ENCODE measurements at regions not wholly inside any gene's neighbourhood (a gene's known extent, or its start where the extent isn't known, plus 50 kb on each side); places are given as distances from the start of the nearest gene placed in this dataset.

DNA sequence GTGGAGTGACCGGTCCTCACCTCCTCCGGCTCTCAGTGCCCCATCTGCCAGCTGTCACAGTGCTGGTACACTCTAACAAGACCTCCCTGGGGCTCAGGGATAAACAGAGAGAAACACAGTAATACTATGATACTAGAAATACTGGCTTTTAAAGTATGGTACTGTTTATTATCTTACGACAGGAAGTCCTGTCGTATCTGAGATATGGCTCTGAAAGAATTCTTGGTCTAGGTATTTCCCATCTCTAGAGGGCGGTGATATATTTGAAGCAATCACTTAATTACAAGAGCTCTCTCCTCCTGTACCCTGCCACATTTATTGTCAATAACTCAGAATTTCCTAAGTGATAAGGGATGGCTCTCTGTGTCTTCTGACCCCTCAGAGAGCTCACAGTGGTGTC, 119.1 kb downstream of the RRM1 start:
- Histone ChIP-seq H3K27me3 (replicated peaks; ENCODE audit: insufficient read depth, low read length) (no peaks in the 10 kb centered on the region), H3K9me2 (replicated peaks; ENCODE audit: insufficient read depth, low read length) (no peaks in the 10 kb centered on the region), H3K79me2 (ENCODE audit: low read length) (no peaks in the 10 kb centered on the region), H2AFZ (ENCODE audit: low read length) (no peak overlapping the region), H3F3A (ENCODE audit: insufficient read depth, low read length) (no peaks in the 10 kb centered on the region), H4K20me1 (ENCODE audit: insufficient read depth, low read length) (no peaks in the 10 kb centered on the region), H3K4me1 (ENCODE audit: low read length) (no peaks in the 10 kb centered on the region), H3K36me3 (replicated peaks; ENCODE audit: insufficient read depth, low read length) (no peaks in the 10 kb centered on the region), H3K4me3 (ENCODE audit: low read length) (no peak overlapping the region), H3K4me2 (ENCODE audit: low read depth, low read length) (no peak overlapping the region), H3K9ac (ENCODE audit: low read length) (no peak overlapping the region), H3K27ac (ENCODE audit: low read length) (no peak overlapping the region), H3K9me3 (replicated peaks; ENCODE audit: insufficient read depth, low read length) (no peaks in the 10 kb centered on the region)
- TF ChIP-seq EZH2phosphoT487 (IDR thresholded peaks at IDR 0.05; ENCODE audit: low read length), result no peak
- TF ChIP-seq EZH2 (optimal IDR thresholded peaks at IDR 0.05; ENCODE audit: low read depth, low read length), result no peak
- TF ChIP-seq, protein P1, sequence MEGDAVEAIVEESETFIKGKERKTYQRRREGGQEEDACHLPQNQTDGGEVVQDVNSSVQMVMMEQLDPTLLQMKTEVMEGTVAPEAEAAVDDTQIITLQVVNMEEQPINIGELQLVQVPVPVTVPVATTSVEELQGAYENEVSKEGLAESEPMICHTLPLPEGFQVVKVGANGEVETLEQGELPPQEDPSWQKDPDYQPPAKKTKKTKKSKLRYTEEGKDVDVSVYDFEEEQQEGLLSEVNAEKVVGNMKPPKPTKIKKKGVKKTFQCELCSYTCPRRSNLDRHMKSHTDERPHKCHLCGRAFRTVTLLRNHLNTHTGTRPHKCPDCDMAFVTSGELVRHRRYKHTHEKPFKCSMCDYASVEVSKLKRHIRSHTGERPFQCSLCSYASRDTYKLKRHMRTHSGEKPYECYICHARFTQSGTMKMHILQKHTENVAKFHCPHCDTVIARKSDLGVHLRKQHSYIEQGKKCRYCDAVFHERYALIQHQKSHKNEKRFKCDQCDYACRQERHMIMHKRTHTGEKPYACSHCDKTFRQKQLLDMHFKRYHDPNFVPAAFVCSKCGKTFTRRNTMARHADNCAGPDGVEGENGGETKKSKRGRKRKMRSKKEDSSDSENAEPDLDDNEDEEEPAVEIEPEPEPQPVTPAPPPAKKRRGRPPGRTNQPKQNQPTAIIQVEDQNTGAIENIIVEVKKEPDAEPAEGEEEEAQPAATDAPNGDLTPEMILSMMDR (IDR thresholded peaks at IDR 0.05; ENCODE audit: low read length), result no peak
- DNase-seq, result no peak

GRCh38 chr11:4211991-4212390, 117.4 kb downstream of the RRM1 start:
- Histone ChIP-seq H3K4me1 (ENCODE audit: low read length) (no peaks in the 10 kb centered on the region), H3K9me3 (replicated peaks; ENCODE audit: insufficient read depth, low read length) (no peaks in the 10 kb centered on the region), H3F3A (ENCODE audit: insufficient read depth, low read length) (no peaks in the 10 kb centered on the region), H3K4me2 (ENCODE audit: low read depth, low read length) (no peak overlapping the region), H4K20me1 (ENCODE audit: insufficient read depth, low read length) (no peaks in the 10 kb centered on the region), H3K79me2 (ENCODE audit: low read length) (no peaks in the 10 kb centered on the region), H2AFZ (ENCODE audit: low read length) (no peak overlapping the region), H3K27ac (ENCODE audit: low read length) (no peak overlapping the region), H3K9me2 (replicated peaks; ENCODE audit: insufficient read depth, low read length) (no peaks in the 10 kb centered on the region), H3K9ac (ENCODE audit: low read length) (no peak overlapping the region), H3K27me3 (replicated peaks; ENCODE audit: insufficient read depth, low read length) (no peaks in the 10 kb centered on the region), H3K36me3 (replicated peaks; ENCODE audit: insufficient read depth, low read length) (no peaks in the 10 kb centered on the region), H3K4me3 (ENCODE audit: low read length) (no peak overlapping the region)
- TF ChIP-seq EZH2 (optimal IDR thresholded peaks at IDR 0.05; ENCODE audit: low read depth, low read length) (no peak), EZH2phosphoT487 (IDR thresholded peaks at IDR 0.05; ENCODE audit: low read length) (no peak)
- TF ChIP-seq, protein P1 (IDR thresholded peaks at IDR 0.05; ENCODE audit: low read length), result no peak
- DNase-seq, result no peak

DNA sequence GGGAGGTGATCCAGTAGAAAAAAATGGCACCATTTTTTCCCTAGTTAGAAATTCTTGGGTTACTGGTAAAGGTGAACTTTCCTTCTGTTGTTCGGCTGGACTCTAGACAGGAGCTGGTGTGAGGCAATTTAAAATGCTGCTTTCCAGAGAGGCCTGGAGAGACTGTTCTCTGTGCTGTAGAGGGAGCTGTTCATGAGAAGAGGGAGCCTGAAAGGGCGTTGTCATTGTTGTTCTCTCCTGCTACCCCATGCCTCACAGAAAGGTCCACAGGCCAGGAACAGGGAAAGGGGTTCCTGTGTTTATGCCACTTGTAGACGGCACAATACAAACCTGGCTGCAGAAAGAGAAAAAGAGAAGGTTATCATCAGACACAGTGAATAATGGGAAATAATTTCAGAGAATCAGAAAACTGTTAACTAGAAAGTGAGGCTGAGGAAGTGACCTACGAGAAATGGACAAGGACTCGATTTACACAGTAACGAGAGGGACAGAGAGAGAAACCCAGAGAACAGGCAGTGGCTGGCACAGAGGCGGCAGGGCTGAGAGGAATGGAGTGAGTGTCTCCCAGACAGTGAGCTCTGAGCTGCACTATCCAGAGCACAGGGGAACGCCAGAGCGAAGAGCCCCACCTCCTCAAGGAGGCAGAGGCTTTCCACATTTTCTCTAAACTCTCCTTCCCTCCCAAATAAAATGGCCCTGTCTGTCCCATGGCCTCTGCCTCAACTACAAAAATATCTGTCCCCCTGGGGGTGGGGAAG, 109.2 kb downstream of the RRM1 start:
- Histone ChIP-seq H3K4me3 (ENCODE audit: low read length) (no peak overlapping the region), H3K9ac (ENCODE audit: low read length) (no peak overlapping the region), H3K9me3 (replicated peaks; ENCODE audit: insufficient read depth, low read length) (no peaks in the 10 kb centered on the region), H3K9me2 (replicated peaks; ENCODE audit: insufficient read depth, low read length) (no peaks in the 10 kb centered on the region), H3K4me2 (ENCODE audit: low read depth, low read length) (no peak overlapping the region), H3K27me3 (replicated peaks; ENCODE audit: insufficient read depth, low read length) (no peaks in the 10 kb centered on the region), H3F3A (ENCODE audit: insufficient read depth, low read length) (no peaks in the 10 kb centered on the region), H4K20me1 (ENCODE audit: insufficient read depth, low read length) (no peaks in the 10 kb centered on the region), H3K79me2 (ENCODE audit: low read length) (no peaks in the 10 kb centered on the region), H2AFZ (ENCODE audit: low read length) (no peak overlapping the region), H3K27ac (ENCODE audit: low read length) (no peak overlapping the region), H3K4me1 (ENCODE audit: low read length) (no peaks in the 10 kb centered on the region), H3K36me3 (replicated peaks; ENCODE audit: insufficient read depth, low read length) (no peaks in the 10 kb centered on the region)
- TF ChIP-seq EZH2phosphoT487 (IDR thresholded peaks at IDR 0.05; ENCODE audit: low read length) (no peak), EZH2 (optimal IDR thresholded peaks at IDR 0.05; ENCODE audit: low read depth, low read length) (no peak)
- TF ChIP-seq, protein P1 (IDR thresholded peaks at IDR 0.05; ENCODE audit: low read length), result no peak
- DNase-seq, result no peak
